Neuronal stem cell (in vitro differentiated cells): ENCODE measurements at regions not wholly inside any gene's neighbourhood (a gene's known extent, or its start where the extent isn't known, plus 50 kb on each side); places are given as distances from the start of the nearest gene placed in this dataset.

Experiments used
- DNase-seq: peaks from one replicate; pipeline ENCODE4 v3.0.0-alpha.2; 2013; ENCODE audit warnings: low spot score
- H2AFZ ChIP-seq: one replicate; pipeline ENCODE4 v1.6.1; 2013; ENCODE audit warnings: mild to moderate bottlenecking, low read length, inconsistent platforms
- H2AK5ac ChIP-seq: 2 replicates; pipeline ENCODE4 v1.6.1; 2013; ENCODE audit warnings: low read depth, mild to moderate bottlenecking, inconsistent platforms, low read length, moderate library complexity, mixed read lengths
- H2BK120ac ChIP-seq: 2 replicates; pipeline ENCODE4 v1.6.1; 2013; ENCODE audit warnings: low read depth, mild to moderate bottlenecking, inconsistent platforms, low read length, moderate library complexity, mixed read lengths
- H2BK12ac ChIP-seq: one replicate; pipeline ENCODE4 v1.6.1; 2013; ENCODE audit warnings: low read length, inconsistent platforms
- H2BK15ac ChIP-seq: 2 replicates; pipeline ENCODE4 v1.6.1; 2013; ENCODE audit warnings: mild to moderate bottlenecking, low read length, inconsistent platforms, mixed read lengths
- H2BK5ac ChIP-seq: one replicate; pipeline ENCODE4 v1.6.1; 2013; ENCODE audit warnings: inconsistent platforms, mild to moderate bottlenecking, low read length, moderate library complexity
- H3K14ac ChIP-seq: one replicate; pipeline ENCODE4 v1.6.1; 2013; ENCODE audit warnings: low read length, inconsistent platforms
- H3K18ac ChIP-seq: 2 replicates; pipeline ENCODE4 v1.6.1; 2013; ENCODE audit warnings: low read length, inconsistent platforms
- H3K23ac ChIP-seq: 2 replicates; pipeline ENCODE4 v1.6.1; 2013; ENCODE audit warnings: low read depth, mild to moderate bottlenecking, mixed read lengths, low read length, inconsistent platforms; ENCODE audit not compliant: poor library complexity
- H3K27ac ChIP-seq: replicated peaks from 3 replicates; pipeline ENCODE4 v1.5.1; 2013; ENCODE audit warnings: low read length, inconsistent platforms
- H3K27me3 ChIP-seq, 3 experiments: 2 replicates each; pipeline ENCODE4 v1.6.1; 2013; ENCODE audit warnings: low read length in 3 of 3, mild to moderate bottlenecking in 2 of 3, inconsistent platforms in 1 of 3, low read depth in 1 of 3, mixed read lengths in 1 of 3, moderate library complexity in 1 of 3; ENCODE audit not compliant: control insufficient read depth in 3 of 3, insufficient read depth in 3 of 3
- H3K36me3 ChIP-seq, 2 donors: replicated peaks in 1 of 2; 2 replicates each; pipeline ENCODE4 v1.6.1; 2013; ENCODE audit warnings: low read length in 2 of 2; ENCODE audit not compliant: control insufficient read depth in 2 of 2, insufficient read depth in 2 of 2
- H3K4ac ChIP-seq: 2 replicates; pipeline ENCODE4 v1.6.1; 2013; ENCODE audit warnings: inconsistent platforms, mild to moderate bottlenecking, low read length, moderate library complexity
- H3K4me1 ChIP-seq, 2 donors: 1 replicate in 1 of 2; 2 replicates in 1 of 2; pipeline ENCODE4 v1.6.1; 2013; ENCODE audit warnings: low read length in 2 of 2, low read depth in 1 of 2; ENCODE audit not compliant: control insufficient read depth in 2 of 2, insufficient read depth in 1 of 2
- H3K4me2 ChIP-seq: one replicate; pipeline ENCODE4 v1.6.1; 2013; ENCODE audit warnings: mild to moderate bottlenecking, low read length, inconsistent platforms; ENCODE audit not compliant: insufficient read depth, poor library complexity, severe bottlenecking
- H3K4me3 ChIP-seq, 2 donors: 2 replicates each; pipeline ENCODE4 v1.5.1; 2013; ENCODE audit warnings: low read length in 2 of 2, mild to moderate bottlenecking in 2 of 2, inconsistent platforms in 1 of 2, moderate library complexity in 1 of 2
- H3K79me1 ChIP-seq: one replicate; pipeline ENCODE4 v1.6.1; 2013; ENCODE audit warnings: low read depth, mild to moderate bottlenecking, inconsistent platforms, low read length, moderate library complexity
- H3K9ac ChIP-seq: one replicate; pipeline ENCODE4 v1.6.1; 2013; ENCODE audit warnings: mild to moderate bottlenecking, low read depth, low read length, inconsistent platforms; ENCODE audit not compliant: poor library complexity
- H3K9me3 ChIP-seq, 2 donors: replicated peaks in 1 of 2; 2 replicates each; pipeline versions ENCODE3 to v1.6.1; 2013; ENCODE audit warnings: low read length in 2 of 2, mild to moderate bottlenecking in 2 of 2, inconsistent platforms in 1 of 2, low read depth in 1 of 2, mixed read lengths in 1 of 2, moderate library complexity in 1 of 2; ENCODE audit not compliant: control insufficient read depth in 2 of 2, insufficient read depth in 1 of 2
- H4K8ac ChIP-seq: one replicate; pipeline ENCODE4 v1.6.1; 2013; ENCODE audit warnings: low read depth, mild to moderate bottlenecking, inconsistent platforms, low read length, moderate library complexity
- H4K91ac ChIP-seq: one replicate; pipeline ENCODE4 v1.6.1; 2013; ENCODE audit warnings: low read length, low read depth, mild to moderate bottlenecking, inconsistent platforms; ENCODE audit not compliant: poor library complexity
- WGBS, 2 donors: extraction: QIAGEN DNeasy Blood & Tissue Kit; methylation state at CpG; one replicate each; pipeline ENCODE4 v1.1.7; 2013; ENCODE audit warnings: missing lambda C conversion rate in 2 of 2, mixed read lengths in 1 of 2; ENCODE audit not compliant: insufficient read length in 2 of 2, insufficient replicate concordance in 1 of 2; ENCODE audit errors: extremely low coverage in 2 of 2; 5-methylcytosine and 5-hydroxymethylcytosine counted together

DNA sequence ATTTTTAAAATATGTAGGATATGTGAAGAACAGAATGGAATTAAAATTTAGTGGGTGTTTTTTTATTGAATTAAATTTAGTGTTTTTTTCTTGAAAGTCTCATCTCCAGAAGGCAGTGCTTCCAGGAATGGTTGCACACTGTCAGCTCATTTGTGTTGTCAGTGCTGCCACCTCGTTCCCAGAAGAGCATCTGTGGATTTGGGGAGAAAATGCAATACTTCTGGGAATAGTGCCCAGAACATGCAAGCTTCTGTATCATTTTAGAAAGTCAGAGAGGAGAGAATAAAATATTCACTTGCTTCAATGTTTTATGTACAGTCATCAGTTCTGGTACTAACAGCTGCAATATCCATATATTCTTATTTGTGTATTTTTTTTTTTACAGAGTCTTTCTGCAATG lies 608.8 kb downstream of the PCDH7 start:
- no peak overlapping the region for H3K27ac ChIP-seq
- H3K4me3 ChIP-seq: no peak overlapping the region
- no peak overlapping the region for H4K8ac ChIP-seq
- H2BK12ac ChIP-seq: no peak overlapping the region
- H3K36me3 ChIP-seq: no peaks in the 10 kb centered on the region
- H3K14ac ChIP-seq: no peak overlapping the region
- H3K4ac ChIP-seq: no peak overlapping the region
- WGBS, 2 donors: no CpG with 5 or more reads among the region's 1 CpG
- H3K4me1 ChIP-seq: no peaks in the 10 kb centered on the region
- H2BK120ac ChIP-seq: no peak overlapping the region
- no peak overlapping the region for H3K9ac ChIP-seq
- peaks cover 0 to 2% of the 10 kb centered on the region in 2 donors for H3K9me3 ChIP-seq
- no peak overlapping the region for H2BK5ac ChIP-seq
- no peak overlapping the region for H4K91ac ChIP-seq
- no peak overlapping the region for H2AK5ac ChIP-seq
- no peak overlapping the region for H2AFZ ChIP-seq
- no peak for DNase-seq
- H2BK15ac ChIP-seq: no peak overlapping the region
- H3K23ac ChIP-seq: no peak overlapping the region
- H3K4me2 ChIP-seq: no peak overlapping the region
- H3K18ac ChIP-seq: no peak overlapping the region
- no peaks in the 10 kb centered on the region for H3K79me1 ChIP-seq
- no peaks in the 10 kb centered on the region for H3K27me3 ChIP-seq

DNA sequence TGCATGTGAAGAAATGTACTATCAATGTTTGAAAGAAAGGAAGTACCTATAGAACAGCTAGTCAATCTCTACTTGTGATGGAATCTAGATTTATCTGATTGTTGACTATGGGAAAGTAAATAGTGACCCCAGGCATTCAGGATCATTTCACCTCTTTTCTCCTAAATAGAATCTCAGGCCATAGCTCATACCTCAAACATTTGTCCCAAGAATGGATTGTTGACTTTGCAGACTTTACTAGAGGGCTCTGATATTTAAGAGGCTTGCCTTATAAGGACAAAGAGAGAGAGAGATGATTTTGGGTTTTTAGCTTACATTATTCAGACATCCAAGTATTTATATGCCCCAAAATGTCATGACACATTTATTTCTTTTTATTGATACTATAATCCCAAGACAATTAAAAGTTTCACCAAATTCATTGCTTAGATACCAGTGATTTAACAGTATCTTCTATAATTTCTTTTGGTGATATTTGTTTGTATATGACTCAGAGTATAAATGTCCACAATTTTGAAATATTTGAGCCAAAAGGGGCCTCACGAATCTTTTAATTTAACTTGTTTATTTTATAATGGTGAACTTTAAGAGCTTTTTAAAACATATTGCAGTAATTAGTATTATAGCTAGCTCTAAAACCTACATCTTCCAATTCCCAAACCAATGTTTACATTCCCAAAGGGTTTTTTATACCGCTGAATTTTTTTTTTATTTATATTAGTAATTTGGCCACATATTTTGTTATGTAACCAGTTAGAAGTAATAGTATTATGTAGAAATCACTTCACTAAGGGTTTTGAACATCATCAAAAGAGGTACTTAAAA lies 614.1 kb downstream of the PCDH7 start:
- Histone ChIP-seq H4K91ac (no peak overlapping the region), H3K4me3 (no peak overlapping the region), H3K4ac (no peak overlapping the region), H3K4me2 (no peak overlapping the region), H2AK5ac (no peak overlapping the region), H3K14ac (no peak overlapping the region), H3K18ac (no peak overlapping the region), H3K23ac (no peak overlapping the region), H2BK15ac (no peak overlapping the region), H3K4me1 (no peaks in the 10 kb centered on the region), H2BK5ac (no peak overlapping the region), H2BK12ac (no peak overlapping the region), H3K27ac (no peak overlapping the region), H2AFZ (peak overlapping the region; percentile 49), H3K79me1 (no peaks in the 10 kb centered on the region), H3K27me3 (no peaks in the 10 kb centered on the region), H3K9me3 (peaks cover 0 to 2% of the 10 kb centered on the region in 2 donors), H3K36me3 (no peaks in the 10 kb centered on the region), H2BK120ac (no peak overlapping the region), H4K8ac (no peak overlapping the region), H3K9ac (no peak overlapping the region)
- WGBS, 2 donors: no CpG with 5 or more reads among the region's 2 CpGs
- no peak for DNase-seq

DNA sequence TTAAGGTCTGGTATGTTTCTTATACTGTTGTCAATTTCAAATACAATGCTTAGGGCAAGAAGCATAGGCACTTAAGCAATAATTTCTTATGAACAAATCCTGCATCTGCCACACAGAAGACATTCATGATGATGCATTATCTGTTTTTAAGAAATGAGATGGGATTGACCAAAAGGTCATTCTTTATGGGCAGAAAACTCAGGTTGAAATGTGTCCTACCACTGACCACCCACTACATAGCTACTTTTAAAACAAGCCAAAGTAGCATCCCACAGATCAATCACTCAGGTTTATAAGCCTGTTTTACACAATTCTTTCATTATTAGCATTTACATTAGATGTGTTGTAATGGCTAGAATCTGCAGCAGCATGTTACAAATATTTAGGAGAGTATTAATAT lies 617.8 kb downstream of the PCDH7 start:
- Histone ChIP-seq H4K8ac (no peak overlapping the region), H3K27me3 (no peaks in the 10 kb centered on the region), H3K27ac (no peak overlapping the region), H4K91ac (no peak overlapping the region), H3K4me1 (no peaks in the 10 kb centered on the region), H3K36me3 (no peaks in the 10 kb centered on the region), H3K23ac (no peak overlapping the region), H2BK5ac (no peak overlapping the region), H3K79me1 (no peaks in the 10 kb centered on the region), H3K9me3 (peaks cover 0 to 3% of the 10 kb centered on the region in 2 donors), H2BK120ac (no peak overlapping the region), H3K14ac (no peak overlapping the region), H3K18ac (no peak overlapping the region), H3K4ac (no peak overlapping the region), H3K4me3 (no peak overlapping the region), H3K9ac (no peak overlapping the region), H3K4me2 (no peak overlapping the region), H2AFZ (no peak overlapping the region), H2BK15ac (no peak overlapping the region), H2BK12ac (no peak overlapping the region), H2AK5ac (no peak overlapping the region)
- no peak for DNase-seq

DNA sequence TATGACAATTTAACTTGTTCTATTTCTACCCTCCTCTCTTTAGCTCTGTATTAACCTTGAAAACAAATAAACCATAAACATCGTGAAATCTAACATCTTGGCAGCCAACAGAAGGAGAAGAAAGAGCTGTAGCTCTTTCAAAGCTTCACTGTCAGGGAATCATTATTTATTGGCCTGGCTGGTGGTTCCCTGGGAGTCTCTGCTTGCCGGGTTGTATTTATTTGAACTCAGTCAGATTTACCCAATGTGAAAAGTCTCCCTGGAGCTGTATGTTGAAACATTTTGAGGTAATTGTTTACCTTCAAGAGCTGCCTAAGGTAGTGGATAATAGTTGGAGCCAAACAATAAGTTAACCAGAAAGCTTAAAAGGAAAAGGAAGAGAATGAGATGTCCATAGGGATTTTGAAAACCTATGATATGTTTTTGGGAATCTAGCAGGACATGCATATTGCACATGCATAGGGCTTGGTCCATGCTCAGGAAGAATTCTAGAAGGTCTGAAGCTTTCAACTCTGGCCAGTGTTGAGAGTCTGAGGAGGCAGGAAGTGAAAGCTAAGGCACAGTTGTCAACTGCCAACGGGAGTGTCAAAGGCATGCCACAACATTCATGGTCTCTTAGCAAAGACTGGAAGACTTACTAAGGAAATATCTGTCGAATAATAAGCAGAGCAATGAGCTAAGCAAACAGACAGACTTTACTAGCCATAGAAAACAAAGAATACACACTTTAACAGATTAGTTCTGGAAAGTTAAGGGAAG lies 621.6 kb downstream of the PCDH7 start:
- Histone ChIP-seq H2BK120ac (no peak overlapping the region), H2BK12ac (no peak overlapping the region), H3K9ac (no peak overlapping the region), H3K14ac (no peak overlapping the region), H3K27ac (no peak overlapping the region), H2AFZ (peak overlapping the region; percentile 16), H3K4me1 (no peaks in the 10 kb centered on the region), H4K91ac (no peak overlapping the region), H3K18ac (no peak overlapping the region), H3K4me2 (no peak overlapping the region), H3K9me3 (peaks cover 3 to 4% of the 10 kb centered on the region in 2 donors), H3K4me3 (no peak overlapping the region), H2AK5ac (no peak overlapping the region), H3K79me1 (no peaks in the 10 kb centered on the region), H3K27me3 (no peaks in the 10 kb centered on the region), H3K4ac (no peak overlapping the region), H3K23ac (no peak overlapping the region), H4K8ac (no peak overlapping the region), H3K36me3 (no peaks in the 10 kb centered on the region), H2BK15ac (no peak overlapping the region), H2BK5ac (no peak overlapping the region)
- no peak for DNase-seq
- WGBS, 2 donors: no CpG with 5 or more reads among the region's 4 CpGs
